Left forelimb (tissue), 1 donor: ENCODE measurements at regions not wholly inside any gene's neighbourhood (a gene's known extent, or its start where the extent isn't known, plus 50 kb on each side); places are given as distances from the start of the nearest gene placed in this dataset.
"Not testable (repeated sequence)": the region's sequence is repeated elsewhere in the genome, so short reads cannot be mapped to it uniquely, and the experiment has no call there.

ENCODE experiments used
- DNase-seq: peaks from one replicate; pipeline ENCODE4 v3.0.0-alpha.2; 2018; ENCODE audit warnings: low spot score

- not testable (repeated sequence) for DNase-seq
These were observed 704.1 kb downstream of the DTWD2 start for GRCh38 chr5:118284230-118284629.

GRCh38 chr5:118282480-118283038, 705.8 kb downstream of the DTWD2 start:
- not testable (repeated sequence) for DNase-seq

- DNase-seq: no peak
These were observed 708.6 kb downstream of the DTWD2 start for GRCh38 chr5:118279540-118280294.

GRCh38 chr5:118270526-118270925, 717.8 kb downstream of the DTWD2 start:
- no peak for DNase-seq

- no peak for DNase-seq
These were observed 730.1 kb downstream of the DTWD2 start for GRCh38 chr5:118258223-118258622.

- DNase-seq: no peak
These were observed 731.3 kb downstream of the DTWD2 start for GRCh38 chr5:118257066-118257465.

- DNase-seq: no peak
These were observed 734.9 kb downstream of the DTWD2 start for GRCh38 chr5:118253225-118254061.

- DNase-seq: no peak
These were observed 739.0 kb downstream of the DTWD2 start for GRCh38 chr5:118249386-118249785.

- no peak for DNase-seq
These were observed 740.9 kb downstream of the DTWD2 start for GRCh38 chr5:118247458-118247857.

GRCh38 chr5:118243613-118244012, 744.7 kb downstream of the DTWD2 start:
- DNase-seq: no peak

GRCh38 chr5:118243068-118243467, 745.3 kb downstream of the DTWD2 start:
- DNase-seq: no peak

- no peak for DNase-seq
These were observed 752.1 kb downstream of the DTWD2 start for GRCh38 chr5:118236108-118236849.

GRCh38 chr5:118233606-118234005, 754.7 kb downstream of the DTWD2 start:
- DNase-seq: no peak

- no peak for DNase-seq
These were observed 759.9 kb downstream of the DTWD2 start for GRCh38 chr5:118228489-118228888.

GRCh38 chr5:118224546-118224945, 763.8 kb downstream of the DTWD2 start:
- DNase-seq: no peak

GRCh38 chr5:118220556-118221195, 767.7 kb downstream of the DTWD2 start:
- no peak for DNase-seq

GRCh38 chr5:118211606-118212005, 776.7 kb downstream of the DTWD2 start:
- no peak for DNase-seq

GRCh38 chr5:118208031-118208453, 780.3 kb downstream of the DTWD2 start:
- no peak for DNase-seq

GRCh38 chr5:118199801-118200200, 788.5 kb downstream of the DTWD2 start:
- DNase-seq: no peak

GRCh38 chr5:118196229-118196628, 792.1 kb downstream of the DTWD2 start:
- DNase-seq: no peak

GRCh38 chr5:118195211-118195610, 793.1 kb downstream of the DTWD2 start:
- no peak for DNase-seq
